ENCODE measurements at regions not wholly inside any gene's neighbourhood (a gene's known extent, or its start where the extent isn't known, plus 50 kb on each side); places are given as distances from the start of the nearest gene placed in this dataset.
"Not testable (repeated sequence)": the region's sequence is repeated elsewhere in the genome, so short reads cannot be mapped to it uniquely, and the experiment has no call there.

GRCh38 chr6:27616328-27617045 is 143.6 kb upstream of the ZNF184 start:
- DNase-seq: no peak

GRCh38 chr6:27611451-27611850 is 138.5 kb upstream of the ZNF184 start:
- no peak for DNase-seq

- DNase-seq: no peak
Observed at GRCh38 chr6:27608916-27609883, 136.3 kb upstream of the ZNF184 start.

- DNase-seq: no peak
Observed at GRCh38 chr6:27605401-27606342, 132.8 kb upstream of the ZNF184 start.

- no peak for DNase-seq
Observed at GRCh38 chr6:27604986-27605385, 132.1 kb upstream of the ZNF184 start.

GRCh38 chr6:27601668-27602254 is 128.9 kb upstream of the ZNF184 start:
- no peak for DNase-seq

- no peak for DNase-seq
Observed at GRCh38 chr6:27599859-27600532, 127.1 kb upstream of the ZNF184 start.

- not testable (repeated sequence) for DNase-seq
Observed at GRCh38 chr6:27597031-27597567, 124.2 kb upstream of the ZNF184 start.

- no peak for DNase-seq
Observed at GRCh38 chr6:27593861-27594260, 121.0 kb upstream of the ZNF184 start.

GRCh38 chr6:27593200-27593818 is 120.4 kb upstream of the ZNF184 start:
- DNase-seq: no peak

GRCh38 chr6:27592481-27593199 is 119.7 kb upstream of the ZNF184 start:
- no peak for DNase-seq

- DNase-seq: no peak
Observed at GRCh38 chr6:27591699-27592480, 119.0 kb upstream of the ZNF184 start.

- DNase-seq: not testable (repeated sequence)
Observed at GRCh38 chr6:27585316-27585715, 112.4 kb upstream of the ZNF184 start.

- no peak for DNase-seq
Observed at GRCh38 chr6:27584326-27584725, 111.4 kb upstream of the ZNF184 start.

- DNase-seq: no peak
Observed at GRCh38 chr6:27582928-27583725, 110.2 kb upstream of the ZNF184 start.

- no peak for DNase-seq
Observed at GRCh38 chr6:27579973-27580372, 107.1 kb upstream of the ZNF184 start.

GRCh38 chr6:27577922-27578321 is 105.0 kb upstream of the ZNF184 start:
- no peak for DNase-seq

- DNase-seq: no peak
Observed at GRCh38 chr6:27575594-27576361, 102.9 kb upstream of the ZNF184 start.
